ENCODE measurements at regions not wholly inside any gene's neighbourhood (a gene's known extent, or its start where the extent isn't known, plus 50 kb on each side); places are given as distances from the start of the nearest gene placed in this dataset.

- Histone ChIP-seq H3K27ac (peak overlapping the region; percentile 78), H3K36me3 (no peaks in the 10 kb centered on the region), H3K27me3 (no peaks in the 10 kb centered on the region), H3K9me3 (no peaks in the 10 kb centered on the region), H3K4me1 (peaks cover 10% of the 10 kb centered on the region), H3K9ac (ENCODE audit: low read depth in 2 of 2, low read length in 2 of 2) (no peak overlapping the region), H3K4me3 (no peak overlapping the region)
- intact Hi-C loops (cut with DNase I) = no loop called here
- TF ChIP-seq CTCF (IDR thresholded peaks at IDR 0.05) = no peak
- DNase-seq = no peak
Observed at GRCh38 chr6:56863366-56863765, 91.5 kb upstream of the BEND6 start.

DNA sequence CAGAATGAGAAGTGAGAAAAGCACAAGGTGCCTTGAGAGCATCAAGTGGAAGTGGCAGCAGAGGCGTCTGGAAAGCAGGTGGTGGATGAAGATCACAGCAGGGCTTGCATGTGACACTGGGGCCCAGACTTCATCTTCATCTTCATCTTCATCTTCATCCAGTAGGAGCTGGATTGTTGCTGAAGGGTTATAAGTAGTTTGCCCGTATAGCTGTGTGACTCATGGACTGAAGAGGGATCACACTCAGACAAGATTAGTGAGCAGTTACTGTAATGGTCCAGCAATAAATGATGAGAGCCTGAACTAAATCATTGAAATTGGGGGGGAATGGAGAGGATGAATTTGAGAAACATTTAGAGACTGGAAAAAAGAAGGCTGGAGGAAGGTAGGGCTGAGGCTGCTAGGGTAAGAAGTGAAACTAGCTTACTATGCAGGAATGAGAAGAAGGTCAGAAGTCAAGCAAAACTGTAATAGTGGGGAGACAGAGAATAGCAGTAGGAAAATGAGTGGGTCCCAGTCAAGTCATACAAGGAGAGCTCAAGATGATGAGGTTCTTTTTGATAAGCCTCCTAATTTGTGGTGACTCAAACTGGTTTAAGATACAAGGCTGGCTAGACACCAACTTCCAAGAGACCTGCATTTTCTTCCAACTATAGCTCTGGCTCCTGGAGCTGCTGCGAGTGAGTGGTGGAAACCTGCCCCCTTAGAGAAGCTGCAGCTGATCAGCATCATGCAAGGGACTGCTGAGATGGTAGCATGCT, 92.3 kb upstream of the BEND6 start:
- Histone ChIP-seq H3K27me3 (no peaks in the 10 kb centered on the region), H3K4me1 (peaks cover 10% of the 10 kb centered on the region), H3K4me3 (no peak overlapping the region), H3K9me3 (no peaks in the 10 kb centered on the region), H3K9ac (ENCODE audit: low read depth in 2 of 2, low read length in 2 of 2) (no peak overlapping the region), H3K27ac (peak overlapping the region; percentile 78), H3K36me3 (no peaks in the 10 kb centered on the region)
- no peak for DNase-seq
- intact Hi-C loops (cut with DNase I) = no loop called here
- TF ChIP-seq CTCF (IDR thresholded peaks at IDR 0.05) = no peak

DNA sequence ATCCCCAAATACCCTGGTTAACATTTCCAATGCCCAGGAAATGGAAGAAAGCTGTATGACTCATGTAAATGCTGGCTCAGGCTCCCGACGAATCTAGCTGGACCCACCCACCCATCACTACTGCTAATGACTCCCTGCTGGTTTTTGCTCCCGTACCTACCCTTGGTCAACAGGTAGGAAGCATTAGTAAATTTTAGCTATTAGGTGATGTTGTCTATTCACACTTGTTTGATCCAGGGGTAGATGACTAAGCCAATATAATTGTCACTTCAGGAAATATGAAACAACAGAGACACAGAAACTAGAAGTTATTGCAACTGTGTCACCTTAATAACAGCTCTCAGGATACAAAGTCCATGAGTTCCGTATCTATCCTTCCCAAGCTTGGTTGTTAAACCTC, 94.4 kb upstream of the BEND6 start:
- H3K4me1 ChIP-seq = peaks cover 10% of the 10 kb centered on the region
- no peaks in the 10 kb centered on the region for H3K36me3 ChIP-seq
- intact Hi-C loops (cut with DNase I) = no loop called here
- DNase-seq = no peak
- no peak overlapping the region for H3K4me3 ChIP-seq
- no peaks in the 10 kb centered on the region for H3K27me3 ChIP-seq
- TF ChIP-seq CTCF (IDR thresholded peaks at IDR 0.05) = no peak
- H3K27ac ChIP-seq = no peak overlapping the region
- no peak overlapping the region for H3K9ac ChIP-seq (ENCODE audit: low read depth in 2 of 2, low read length in 2 of 2)
- no peaks in the 10 kb centered on the region for H3K9me3 ChIP-seq

DNA sequence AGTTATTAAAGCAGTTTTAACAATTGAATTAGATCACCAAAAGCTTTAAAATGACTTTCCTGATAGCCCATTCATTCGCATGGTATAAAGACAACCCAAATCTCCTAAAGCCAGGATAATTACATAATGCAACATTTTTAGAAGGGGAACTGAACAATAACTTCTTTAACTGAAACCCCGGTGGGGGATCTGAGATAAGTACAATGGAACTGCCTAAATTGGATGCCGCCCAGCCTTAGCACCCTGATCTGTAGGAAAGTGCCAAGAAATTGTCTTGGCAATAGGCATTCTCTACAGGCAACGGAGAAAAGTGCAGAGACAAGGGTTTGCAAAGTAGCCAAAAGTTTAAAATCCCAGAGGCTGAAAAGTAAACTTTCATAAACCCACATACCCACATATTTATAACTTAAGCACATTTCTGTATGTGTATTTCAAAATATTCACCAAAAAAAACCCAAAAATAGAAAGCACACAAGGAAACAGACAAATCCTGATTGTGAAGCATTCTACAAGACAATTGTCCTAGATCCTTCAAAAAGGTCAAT, 98.8 kb upstream of the BEND6 start:
- H3K36me3 ChIP-seq = no peaks in the 10 kb centered on the region
- no peak overlapping the region for H3K9ac ChIP-seq (ENCODE audit: low read depth in 2 of 2, low read length in 2 of 2)
- no peaks in the 10 kb centered on the region for H3K4me1 ChIP-seq
- no peak overlapping the region for H3K27ac ChIP-seq
- intact Hi-C loops (cut with DNase I) = no loop called here
- DNase-seq = no peak
- no peaks in the 10 kb centered on the region for H3K9me3 ChIP-seq
- TF ChIP-seq CTCF (IDR thresholded peaks at IDR 0.05) = no peak
- H3K4me3 ChIP-seq = no peak overlapping the region
- no peaks in the 10 kb centered on the region for H3K27me3 ChIP-seq

GRCh38 chr6:56854086-56854485, 100.8 kb upstream of the BEND6 start:
- intact Hi-C loops (cut with DNase I) = loop anchor here (5.0 kb wide), 2 partner anchors 92 to 217 kb away; no protein-coding TSS in a partner anchor

More at GRCh38 chr6:56854086-56854485, 100.8 kb upstream of the BEND6 start:
- no peak for DNase-seq
- Histone ChIP-seq H3K9ac (ENCODE audit: low read depth in 2 of 2, low read length in 2 of 2) (no peak overlapping the region), H3K27me3 (no peaks in the 10 kb centered on the region), H3K9me3 (no peaks in the 10 kb centered on the region), H3K4me3 (no peak overlapping the region), H3K4me1 (no peaks in the 10 kb centered on the region), H3K36me3 (no peaks in the 10 kb centered on the region), H3K27ac (no peak overlapping the region)
- TF ChIP-seq CTCF (IDR thresholded peaks at IDR 0.05) = no peak
